ENCODE measurements at regions not wholly inside any gene's neighbourhood (a gene's known extent, or its start where the extent isn't known, plus 50 kb on each side); places are given as distances from the start of the nearest gene placed in this dataset.

DNA sequence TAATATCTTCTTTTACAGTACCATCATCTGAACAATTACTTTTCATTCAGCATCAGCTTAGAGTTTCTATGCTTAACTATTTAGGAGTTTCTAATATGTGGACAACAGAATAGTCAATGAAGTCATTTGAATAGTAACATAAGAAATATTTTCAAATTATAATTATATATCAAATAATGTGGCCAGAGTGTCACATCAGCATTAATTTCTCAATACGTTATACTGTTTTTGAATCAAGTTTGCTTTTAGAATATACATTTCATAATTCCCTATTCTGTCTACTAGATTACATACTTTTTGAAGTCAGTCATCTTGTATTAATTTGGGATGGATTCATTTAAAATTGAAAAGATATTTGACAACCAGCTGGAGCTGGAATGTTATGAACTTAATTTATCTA lies 677.4 kb upstream of the PABPC4L start:
- ChIA-PET POLR2A (no interaction called here), CTCF (no interaction called here), RAD21 (ENCODE audit: low non-redundant PET in 1 of 2, low total read pairs in 2 of 2, uncharacterized antibody in 2 of 2, unreplicated experiment in 2 of 2) (no interaction called here)
- TF ChIP-seq POLR2A (IDR thresholded peaks at IDR 0.05; ENCODE audit: borderline replicate concordance, extremely low read depth, insufficient read depth, insufficient read length), result no peak
- no peak for TF ChIP-seq FOSL1 (IDR thresholded peaks at IDR 0.05; ENCODE audit: low read depth)
- TF ChIP-seq TCF7L2 (IDR thresholded peaks at IDR 0.05; ENCODE audit: borderline replicate concordance, extremely low read depth, insufficient read depth, insufficient read length), result no peak
- TF ChIP-seq SRF (IDR thresholded peaks at IDR 0.05; ENCODE audit: low read depth), result no peak
- TF ChIP-seq POLR2AphosphoS5 (IDR thresholded peaks at IDR 0.05; ENCODE audit: low read depth, low read length), result no peak
- TF ChIP-seq, protein P1, sequence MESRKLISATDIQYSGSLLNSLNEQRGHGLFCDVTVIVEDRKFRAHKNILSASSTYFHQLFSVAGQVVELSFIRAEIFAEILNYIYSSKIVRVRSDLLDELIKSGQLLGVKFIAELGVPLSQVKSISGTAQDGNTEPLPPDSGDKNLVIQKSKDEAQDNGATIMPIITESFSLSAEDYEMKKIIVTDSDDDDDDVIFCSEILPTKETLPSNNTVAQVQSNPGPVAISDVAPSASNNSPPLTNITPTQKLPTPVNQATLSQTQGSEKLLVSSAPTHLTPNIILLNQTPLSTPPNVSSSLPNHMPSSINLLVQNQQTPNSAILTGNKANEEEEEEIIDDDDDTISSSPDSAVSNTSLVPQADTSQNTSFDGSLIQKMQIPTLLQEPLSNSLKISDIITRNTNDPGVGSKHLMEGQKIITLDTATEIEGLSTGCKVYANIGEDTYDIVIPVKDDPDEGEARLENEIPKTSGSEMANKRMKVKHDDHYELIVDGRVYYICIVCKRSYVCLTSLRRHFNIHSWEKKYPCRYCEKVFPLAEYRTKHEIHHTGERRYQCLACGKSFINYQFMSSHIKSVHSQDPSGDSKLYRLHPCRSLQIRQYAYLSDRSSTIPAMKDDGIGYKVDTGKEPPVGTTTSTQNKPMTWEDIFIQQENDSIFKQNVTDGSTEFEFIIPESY (IDR thresholded peaks at IDR 0.05; ENCODE audit: extremely low read depth, insufficient replicate concordance, low read length), result no peak
- TF ChIP-seq, protein P2, sequence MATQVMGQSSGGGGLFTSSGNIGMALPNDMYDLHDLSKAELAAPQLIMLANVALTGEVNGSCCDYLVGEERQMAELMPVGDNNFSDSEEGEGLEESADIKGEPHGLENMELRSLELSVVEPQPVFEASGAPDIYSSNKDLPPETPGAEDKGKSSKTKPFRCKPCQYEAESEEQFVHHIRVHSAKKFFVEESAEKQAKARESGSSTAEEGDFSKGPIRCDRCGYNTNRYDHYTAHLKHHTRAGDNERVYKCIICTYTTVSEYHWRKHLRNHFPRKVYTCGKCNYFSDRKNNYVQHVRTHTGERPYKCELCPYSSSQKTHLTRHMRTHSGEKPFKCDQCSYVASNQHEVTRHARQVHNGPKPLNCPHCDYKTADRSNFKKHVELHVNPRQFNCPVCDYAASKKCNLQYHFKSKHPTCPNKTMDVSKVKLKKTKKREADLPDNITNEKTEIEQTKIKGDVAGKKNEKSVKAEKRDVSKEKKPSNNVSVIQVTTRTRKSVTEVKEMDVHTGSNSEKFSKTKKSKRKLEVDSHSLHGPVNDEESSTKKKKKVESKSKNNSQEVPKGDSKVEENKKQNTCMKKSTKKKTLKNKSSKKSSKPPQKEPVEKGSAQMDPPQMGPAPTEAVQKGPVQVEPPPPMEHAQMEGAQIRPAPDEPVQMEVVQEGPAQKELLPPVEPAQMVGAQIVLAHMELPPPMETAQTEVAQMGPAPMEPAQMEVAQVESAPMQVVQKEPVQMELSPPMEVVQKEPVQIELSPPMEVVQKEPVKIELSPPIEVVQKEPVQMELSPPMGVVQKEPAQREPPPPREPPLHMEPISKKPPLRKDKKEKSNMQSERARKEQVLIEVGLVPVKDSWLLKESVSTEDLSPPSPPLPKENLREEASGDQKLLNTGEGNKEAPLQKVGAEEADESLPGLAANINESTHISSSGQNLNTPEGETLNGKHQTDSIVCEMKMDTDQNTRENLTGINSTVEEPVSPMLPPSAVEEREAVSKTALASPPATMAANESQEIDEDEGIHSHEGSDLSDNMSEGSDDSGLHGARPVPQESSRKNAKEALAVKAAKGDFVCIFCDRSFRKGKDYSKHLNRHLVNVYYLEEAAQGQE (IDR thresholded peaks at IDR 0.05; ENCODE audit: low read depth), result no peak
- TF ChIP-seq SIN3A (IDR thresholded peaks at IDR 0.05; ENCODE audit: low read depth), result no peak
- TF ChIP-seq ELF1 (IDR thresholded peaks at IDR 0.05; ENCODE audit: borderline replicate concordance, low read depth), result no peak
- TF ChIP-seq EZH2 (IDR thresholded peaks at IDR 0.05), result no peak
- TF ChIP-seq, protein P3, sequence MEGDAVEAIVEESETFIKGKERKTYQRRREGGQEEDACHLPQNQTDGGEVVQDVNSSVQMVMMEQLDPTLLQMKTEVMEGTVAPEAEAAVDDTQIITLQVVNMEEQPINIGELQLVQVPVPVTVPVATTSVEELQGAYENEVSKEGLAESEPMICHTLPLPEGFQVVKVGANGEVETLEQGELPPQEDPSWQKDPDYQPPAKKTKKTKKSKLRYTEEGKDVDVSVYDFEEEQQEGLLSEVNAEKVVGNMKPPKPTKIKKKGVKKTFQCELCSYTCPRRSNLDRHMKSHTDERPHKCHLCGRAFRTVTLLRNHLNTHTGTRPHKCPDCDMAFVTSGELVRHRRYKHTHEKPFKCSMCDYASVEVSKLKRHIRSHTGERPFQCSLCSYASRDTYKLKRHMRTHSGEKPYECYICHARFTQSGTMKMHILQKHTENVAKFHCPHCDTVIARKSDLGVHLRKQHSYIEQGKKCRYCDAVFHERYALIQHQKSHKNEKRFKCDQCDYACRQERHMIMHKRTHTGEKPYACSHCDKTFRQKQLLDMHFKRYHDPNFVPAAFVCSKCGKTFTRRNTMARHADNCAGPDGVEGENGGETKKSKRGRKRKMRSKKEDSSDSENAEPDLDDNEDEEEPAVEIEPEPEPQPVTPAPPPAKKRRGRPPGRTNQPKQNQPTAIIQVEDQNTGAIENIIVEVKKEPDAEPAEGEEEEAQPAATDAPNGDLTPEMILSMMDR (IDR thresholded peaks at IDR 0.05 in 2 of 3, conservative IDR thresholded peaks at IDR 0.05 in 1 of 3; ENCODE audit: borderline replicate concordance in 1 of 3, insufficient read depth in 1 of 3, low read depth in 2 of 3, low read length in 2 of 3), result no peak
- TF ChIP-seq EGR1 (IDR thresholded peaks at IDR 0.05; ENCODE audit: low read depth), result no peak
- TF ChIP-seq EZH2phosphoT487 (IDR thresholded peaks at IDR 0.05; ENCODE audit: borderline replicate concordance), result no peak
- no peak for TF ChIP-seq ZNF274 (IDR thresholded peaks at IDR 0.05; ENCODE audit: low read depth, low read length)
- no peak for TF ChIP-seq ZFX (IDR thresholded peaks at IDR 0.05)
- TF ChIP-seq, protein P4, sequence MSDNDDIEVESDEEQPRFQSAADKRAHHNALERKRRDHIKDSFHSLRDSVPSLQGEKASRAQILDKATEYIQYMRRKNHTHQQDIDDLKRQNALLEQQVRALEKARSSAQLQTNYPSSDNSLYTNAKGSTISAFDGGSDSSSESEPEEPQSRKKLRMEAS (IDR thresholded peaks at IDR 0.05), result no peak
- no peak for TF ChIP-seq SP1 (IDR thresholded peaks at IDR 0.05; ENCODE audit: low read depth)
- H3K27ac ChIP-seq (ENCODE audit: low read depth, low read length), result no peak overlapping the region
- H3K36me3 ChIP-seq (ENCODE audit: control insufficient read depth in 1 of 2, insufficient read depth in 2 of 2, low read length in 2 of 2), result no peaks in the 10 kb centered on the region
- H3K9me3 ChIP-seq (ENCODE audit: control insufficient read depth in 1 of 2, insufficient read depth in 1 of 2, low read depth in 1 of 2, low read length in 2 of 2), result no peaks in the 10 kb centered on the region
- no peaks in the 10 kb centered on the region for H3K27me3 ChIP-seq (ENCODE audit: insufficient read depth, low read length)
- H3K9ac ChIP-seq (ENCODE audit: low read length), result no peak overlapping the region
- intact Hi-C loops (cut with micrococcal nuclease), result no loop called here
- H3K4me1 ChIP-seq (ENCODE audit: control insufficient read depth in 1 of 2, insufficient read depth in 2 of 2, low read length in 2 of 2), result no peaks in the 10 kb centered on the region
- no peak overlapping the region for H2AFZ ChIP-seq (ENCODE audit: low read depth, low read length, poor library complexity, severe bottlenecking)
- H3K79me2 ChIP-seq (ENCODE audit: insufficient read depth, low read length), result no peaks in the 10 kb centered on the region
- no TSS peak for BruUV-seq (replicated peaks)
- no peak overlapping the region for H3K4me2 ChIP-seq (ENCODE audit: low read length)
- no peak for DNase-seq (ENCODE audit: low read depth, low spot score)
- H4K20me1 ChIP-seq (ENCODE audit: insufficient read depth), result no peaks in the 10 kb centered on the region
- ATAC-seq, result no peak
- H3K4me3 ChIP-seq (replicated peaks in 1 of 2; ENCODE audit: low read depth in 1 of 2, low read length in 2 of 2), result no peak overlapping the region
- H3K9me2 ChIP-seq (ENCODE audit: insufficient read depth), result no peaks in the 10 kb centered on the region; the same call in 1 of the 2 replicates

All from HCT116 (cell line).